ENCODE measurements at regions not wholly inside any gene's neighbourhood (a gene's known extent, or its start where the extent isn't known, plus 50 kb on each side); places are given as distances from the start of the nearest gene placed in this dataset.

GRCh38 chr2:147408357-147408756 lies 436.5 kb upstream of the ACVR2A start:
- H3K4me2 ChIP-seq: no peak overlapping the region
- H3K4me3 ChIP-seq: no peak overlapping the region
- H3K36me3 ChIP-seq (ENCODE audit: insufficient read depth): no peaks in the 10 kb centered on the region
- H3K36me3 Mint-ChIP-seq (ENCODE audit: low read depth): peaks cover 3% of the 10 kb centered on the region; the same call in 2 of the 3 replicates
- peaks cover 9% of the 10 kb centered on the region; the same call in 1 of the 3 replicates for H3K9me3 Mint-ChIP-seq
- H3K27me3 Mint-ChIP-seq (ENCODE audit: insufficient read depth, low read depth, poor library complexity): no peaks in the 10 kb centered on the region
- H3K4me1 ChIP-seq (ENCODE audit: insufficient read depth): no peaks in the 10 kb centered on the region
- H3K4me1 Mint-ChIP-seq: no peaks in the 10 kb centered on the region
- no peak overlapping the region for H3K4me3 Mint-ChIP-seq
- no peaks in the 10 kb centered on the region for H3K27me3 ChIP-seq (ENCODE audit: insufficient read depth)
- no peak overlapping the region for H3K27ac ChIP-seq (ENCODE audit: low read depth)
- TF ChIP-seq, protein P1, sequence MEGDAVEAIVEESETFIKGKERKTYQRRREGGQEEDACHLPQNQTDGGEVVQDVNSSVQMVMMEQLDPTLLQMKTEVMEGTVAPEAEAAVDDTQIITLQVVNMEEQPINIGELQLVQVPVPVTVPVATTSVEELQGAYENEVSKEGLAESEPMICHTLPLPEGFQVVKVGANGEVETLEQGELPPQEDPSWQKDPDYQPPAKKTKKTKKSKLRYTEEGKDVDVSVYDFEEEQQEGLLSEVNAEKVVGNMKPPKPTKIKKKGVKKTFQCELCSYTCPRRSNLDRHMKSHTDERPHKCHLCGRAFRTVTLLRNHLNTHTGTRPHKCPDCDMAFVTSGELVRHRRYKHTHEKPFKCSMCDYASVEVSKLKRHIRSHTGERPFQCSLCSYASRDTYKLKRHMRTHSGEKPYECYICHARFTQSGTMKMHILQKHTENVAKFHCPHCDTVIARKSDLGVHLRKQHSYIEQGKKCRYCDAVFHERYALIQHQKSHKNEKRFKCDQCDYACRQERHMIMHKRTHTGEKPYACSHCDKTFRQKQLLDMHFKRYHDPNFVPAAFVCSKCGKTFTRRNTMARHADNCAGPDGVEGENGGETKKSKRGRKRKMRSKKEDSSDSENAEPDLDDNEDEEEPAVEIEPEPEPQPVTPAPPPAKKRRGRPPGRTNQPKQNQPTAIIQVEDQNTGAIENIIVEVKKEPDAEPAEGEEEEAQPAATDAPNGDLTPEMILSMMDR (conservative IDR thresholded peaks at IDR 0.05; ENCODE audit: low read depth in 2 of 2): no peak
- TF ChIP-seq NANOG (IDR thresholded peaks at IDR 0.05; ENCODE audit: borderline replicate concordance): no peak
- no peak for TF ChIP-seq POLR2AphosphoS5 (IDR thresholded peaks at IDR 0.05; ENCODE audit: low read depth)
- TF ChIP-seq STAT1 (IDR thresholded peaks at IDR 0.05; ENCODE audit: unreplicated experiment): no peak
- no peak for TF ChIP-seq JUNB (IDR thresholded peaks at IDR 0.05; ENCODE audit: unreplicated experiment)
- TF ChIP-seq EZH2 (IDR thresholded peaks at IDR 0.05; ENCODE audit: low read depth, unreplicated experiment): no peak
- TF ChIP-seq EZH2phosphoT487 (IDR thresholded peaks at IDR 0.05; ENCODE audit: unreplicated experiment): no peak
- no peak for TF ChIP-seq ZNF462 (CRISPR knock-in tag; IDR thresholded peaks at IDR 0.05)
- no peak for TF ChIP-seq REST (IDR thresholded peaks at IDR 0.05; ENCODE audit: unreplicated experiment)
- no peak for TF ChIP-seq ZNF331 (CRISPR knock-in tag; IDR thresholded peaks at IDR 0.05; ENCODE audit: low read depth)
- TF ChIP-seq, protein P2, sequence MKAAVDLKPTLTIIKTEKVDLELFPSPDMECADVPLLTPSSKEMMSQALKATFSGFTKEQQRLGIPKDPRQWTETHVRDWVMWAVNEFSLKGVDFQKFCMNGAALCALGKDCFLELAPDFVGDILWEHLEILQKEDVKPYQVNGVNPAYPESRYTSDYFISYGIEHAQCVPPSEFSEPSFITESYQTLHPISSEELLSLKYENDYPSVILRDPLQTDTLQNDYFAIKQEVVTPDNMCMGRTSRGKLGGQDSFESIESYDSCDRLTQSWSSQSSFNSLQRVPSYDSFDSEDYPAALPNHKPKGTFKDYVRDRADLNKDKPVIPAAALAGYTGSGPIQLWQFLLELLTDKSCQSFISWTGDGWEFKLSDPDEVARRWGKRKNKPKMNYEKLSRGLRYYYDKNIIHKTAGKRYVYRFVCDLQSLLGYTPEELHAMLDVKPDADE (IDR thresholded peaks at IDR 0.05): no peak
- no peak for TF ChIP-seq CREB1 (CRISPR knock-in tag; IDR thresholded peaks at IDR 0.05; ENCODE audit: low read depth)
- no peak for TF ChIP-seq ZNF114 (CRISPR knock-in tag; IDR thresholded peaks at IDR 0.05)
- no peak for DNase-seq (ENCODE audit: low spot score)
- ATAC-seq: no peak
- H3F3A ChIP-seq (replicated peaks; ENCODE audit: low read depth): no peaks in the 10 kb centered on the region
- no peak overlapping the region for H3K27ac Mint-ChIP-seq
- no peaks in the 10 kb centered on the region for H4K20me1 ChIP-seq (replicated peaks; ENCODE audit: insufficient read depth)
- H3K9me2 ChIP-seq (ENCODE audit: insufficient read depth): no peaks in the 10 kb centered on the region
- H3K79me2 ChIP-seq (replicated peaks; ENCODE audit: insufficient read depth): no peaks in the 10 kb centered on the region
- H2AFZ ChIP-seq: no peak overlapping the region

All from GM23338 (cell line).